SU-DHL-6 (cell line): ENCODE measurements at regions not wholly inside any gene's neighbourhood (a gene's known extent, or its start where the extent isn't known, plus 50 kb on each side); places are given as distances from the start of the nearest gene placed in this dataset.

Experiments used
- H2AFZ ChIP-seq: fragments of 200-600 bp; sonication (generic); 2 replicates; pipeline ENCODE4 v1.6.1; 2014; ENCODE audit warnings: low read depth, mild to moderate bottlenecking, moderate library complexity, mixed read lengths, antibody characterized with exemption, low read length; ENCODE audit not compliant: severe bottlenecking
- H3F3A ChIP-seq: fragments of 200-600 bp; shearing (Covaris generic); 2 replicates; pipeline ENCODE4 v1.6.0; 2016; ENCODE audit warnings: antibody characterized with exemption, mild to moderate bottlenecking; ENCODE audit not compliant: insufficient read depth
- H3K27ac ChIP-seq: fragments of 200-600 bp; sonication (generic); 2 replicates; pipeline ENCODE4 v1.5.1; 2016; ENCODE audit warnings: low read depth, mild to moderate bottlenecking, low read length, moderate library complexity, mixed read lengths
- H3K27me3 ChIP-seq: fragments of 200-600 bp; sonication (generic), shearing (Covaris generic); 2 replicates; pipeline ENCODE4 v1.6.0; 2014; ENCODE audit warnings: mild to moderate bottlenecking, low read length
- H3K36me3 ChIP-seq: fragments of 200-600 bp; sonication (generic); 2 replicates; pipeline ENCODE4 v1.6.1; 2014; ENCODE audit warnings: mild to moderate bottlenecking, low read length, mixed read lengths
- H3K4me2 ChIP-seq: fragments of 300-600, 200-600 bp; shearing (Covaris generic), sonication (generic); 2 replicates; pipeline ENCODE4 v1.6.0; 2014; ENCODE audit warnings: low read length, low read depth, mild to moderate bottlenecking; ENCODE audit not compliant: poor library complexity, severe bottlenecking
- H3K4me3 ChIP-seq: fragments of 200-600 bp; sonication (generic); 2 replicates; pipeline ENCODE4 v1.5.1; 2014; ENCODE audit warnings: antibody characterized with exemption, low read length, mild to moderate bottlenecking, mixed read lengths; ENCODE audit not compliant: insufficient read depth, poor library complexity, severe bottlenecking
- H3K79me2 ChIP-seq: fragments of 200-600 bp; sonication (generic); 2 replicates; pipeline ENCODE4 v1.6.1; 2014; ENCODE audit warnings: mild to moderate bottlenecking, low read length, moderate library complexity; ENCODE audit not compliant: insufficient read depth
- H3K9ac ChIP-seq: fragments of 200-600 bp; sonication (generic); 2 replicates; pipeline ENCODE4 v1.7.0; 2014; ENCODE audit warnings: mild to moderate bottlenecking, low read length
- H3K9me2 ChIP-seq: fragments of 200-600 bp; sonication (generic); replicated peaks from 2 replicates; pipeline ENCODE4 v1.6.1; 2014; ENCODE audit warnings: low read length; ENCODE audit not compliant: insufficient read depth
- H3K9me3 ChIP-seq: fragments of 200-600 bp; sonication (generic); 2 replicates; pipeline ENCODE4 v1.6.1; 2014; ENCODE audit warnings: low read length, mixed read lengths; ENCODE audit not compliant: insufficient read depth
- H4K20me1 ChIP-seq: fragments of 200-600 bp; sonication (generic); 2 replicates; pipeline ENCODE4 v1.6.1; 2014; ENCODE audit warnings: low read depth, mild to moderate bottlenecking, antibody characterized with exemption, low read length, moderate library complexity, mixed read lengths
- EZH2phosphoT487 ChIP-seq: fragments of 200-600 bp; sonication (generic), shearing (Covaris generic); conservative IDR thresholded peaks from 2 replicates; pipeline ENCODE4 v1.6.1; 2018; ENCODE audit warnings: mild to moderate bottlenecking, antibody characterized with exemption, low read length, moderate library complexity, mixed read lengths
- TF ChIP-seq, protein P1 (sequence below): fragments of 200-600 bp; sonication (generic); IDR thresholded peaks from one replicate; pipeline ENCODE4 v1.5.1; 2017; ENCODE audit warnings: antibody characterized with exemption, mild to moderate bottlenecking, low read length, moderate library complexity; ENCODE audit not compliant: insufficient read depth, poor library complexity, severe bottlenecking

GRCh38 chr4:3362431-3363287, 69.8 kb downstream of the RGS12 start:
- no peaks in the 10 kb centered on the region for H3K9me2 ChIP-seq
- H3K27me3 ChIP-seq, result no peaks in the 10 kb centered on the region
- TF ChIP-seq, protein P1, sequence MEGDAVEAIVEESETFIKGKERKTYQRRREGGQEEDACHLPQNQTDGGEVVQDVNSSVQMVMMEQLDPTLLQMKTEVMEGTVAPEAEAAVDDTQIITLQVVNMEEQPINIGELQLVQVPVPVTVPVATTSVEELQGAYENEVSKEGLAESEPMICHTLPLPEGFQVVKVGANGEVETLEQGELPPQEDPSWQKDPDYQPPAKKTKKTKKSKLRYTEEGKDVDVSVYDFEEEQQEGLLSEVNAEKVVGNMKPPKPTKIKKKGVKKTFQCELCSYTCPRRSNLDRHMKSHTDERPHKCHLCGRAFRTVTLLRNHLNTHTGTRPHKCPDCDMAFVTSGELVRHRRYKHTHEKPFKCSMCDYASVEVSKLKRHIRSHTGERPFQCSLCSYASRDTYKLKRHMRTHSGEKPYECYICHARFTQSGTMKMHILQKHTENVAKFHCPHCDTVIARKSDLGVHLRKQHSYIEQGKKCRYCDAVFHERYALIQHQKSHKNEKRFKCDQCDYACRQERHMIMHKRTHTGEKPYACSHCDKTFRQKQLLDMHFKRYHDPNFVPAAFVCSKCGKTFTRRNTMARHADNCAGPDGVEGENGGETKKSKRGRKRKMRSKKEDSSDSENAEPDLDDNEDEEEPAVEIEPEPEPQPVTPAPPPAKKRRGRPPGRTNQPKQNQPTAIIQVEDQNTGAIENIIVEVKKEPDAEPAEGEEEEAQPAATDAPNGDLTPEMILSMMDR, result no peak
- TF ChIP-seq EZH2phosphoT487, result no peak
- no peak overlapping the region for H3K27ac ChIP-seq
- no peaks in the 10 kb centered on the region for H3K79me2 ChIP-seq
- no peaks in the 10 kb centered on the region for H3K9me3 ChIP-seq
- no peak overlapping the region for H3K4me3 ChIP-seq
- no peak overlapping the region for H2AFZ ChIP-seq
- H3K9ac ChIP-seq, result no peak overlapping the region
- H3K4me2 ChIP-seq, result no peak overlapping the region
- no peaks in the 10 kb centered on the region for H3F3A ChIP-seq
- no peaks in the 10 kb centered on the region for H4K20me1 ChIP-seq
- H3K36me3 ChIP-seq, result no peaks in the 10 kb centered on the region

GRCh38 chr4:3363411-3364141, 70.8 kb downstream of the RGS12 start:
- no peak for TF ChIP-seq EZH2phosphoT487
- TF ChIP-seq, protein P1, result no peak
- Histone ChIP-seq H2AFZ (no peak overlapping the region), H4K20me1 (no peaks in the 10 kb centered on the region), H3K9ac (no peak overlapping the region), H3K9me3 (no peaks in the 10 kb centered on the region), H3K36me3 (no peaks in the 10 kb centered on the region), H3K27ac (no peak overlapping the region), H3K9me2 (no peaks in the 10 kb centered on the region), H3K4me3 (no peak overlapping the region), H3K79me2 (no peaks in the 10 kb centered on the region), H3F3A (no peaks in the 10 kb centered on the region), H3K4me2 (no peak overlapping the region), H3K27me3 (no peaks in the 10 kb centered on the region)

- H3K9ac ChIP-seq, result no peak overlapping the region
- no peak overlapping the region for H2AFZ ChIP-seq
- H3K4me2 ChIP-seq, result no peak overlapping the region
- no peak overlapping the region for H3K27ac ChIP-seq
- no peaks in the 10 kb centered on the region for H3K9me2 ChIP-seq
- H3K36me3 ChIP-seq, result no peaks in the 10 kb centered on the region
- no peaks in the 10 kb centered on the region for H4K20me1 ChIP-seq
- no peaks in the 10 kb centered on the region for H3K79me2 ChIP-seq
- H3K9me3 ChIP-seq, result no peaks in the 10 kb centered on the region
- no peaks in the 10 kb centered on the region for H3K27me3 ChIP-seq
- no peak for TF ChIP-seq EZH2phosphoT487
- TF ChIP-seq, protein P1, result no peak
- H3F3A ChIP-seq, result no peaks in the 10 kb centered on the region
- no peak overlapping the region for H3K4me3 ChIP-seq
Observed at GRCh38 chr4:3364199-3364598, 71.4 kb downstream of the RGS12 start.
